ENCODE measurements at regions not wholly inside any gene's neighbourhood (a gene's known extent, or its start where the extent isn't known, plus 50 kb on each side); places are given as distances from the start of the nearest gene placed in this dataset.

- no peaks in the 10 kb centered on the region for H3K9me3 ChIP-seq (ENCODE audit: control insufficient read depth in 4 of 4, low read length in 3 of 4)
- H3K27ac ChIP-seq (ENCODE audit: low read depth in 1 of 2, low read length in 2 of 2) = no peak overlapping the region
- peaks cover 0 to 2% (median 0%) of the 10 kb centered on the region in 4 donors for H3K4me1 ChIP-seq (ENCODE audit: control insufficient read depth in 4 of 4, insufficient read depth in 4 of 4, low read length in 3 of 4)
- H3K36me3 ChIP-seq (ENCODE audit: control insufficient read depth in 4 of 4, insufficient read depth in 3 of 4, low read depth in 1 of 4, low read length in 3 of 4) = no peaks in the 10 kb centered on the region
- no peak overlapping the region for H3K4me3 ChIP-seq (ENCODE audit: low read depth in 1 of 3, low read length in 3 of 3)
- no peak for DNase-seq (ENCODE audit: low spot score)
- TF ChIP-seq RAD21 (IDR thresholded peaks at IDR 0.05) (no peak), HNF4G (IDR thresholded peaks at IDR 0.05) (no peak), REST (IDR thresholded peaks at IDR 0.05) (no peak), FOXA2 (IDR thresholded peaks at IDR 0.05) (no peak)
- no peak overlapping the region for H3K9ac ChIP-seq (ENCODE audit: low read depth in 1 of 2, low read length in 2 of 2)
- WGBS = 86% methylated on average over 8 of the region's 8 CpGs
- H3K27me3 ChIP-seq (ENCODE audit: control insufficient read depth in 4 of 4, insufficient read depth in 4 of 4, low read length in 3 of 4) = no peaks in the 10 kb centered on the region
These were observed 60.3 kb upstream of the FNDC3B start for GRCh38 chr3:171979081-171979480.

GRCh38 chr3:171980578-171981270 lies 58.7 kb upstream of the FNDC3B start:
- Histone ChIP-seq H3K27ac (ENCODE audit: low read depth in 1 of 2, low read length in 2 of 2) (no peak overlapping the region), H3K27me3 (ENCODE audit: control insufficient read depth in 4 of 4, insufficient read depth in 4 of 4, low read length in 3 of 4) (no peaks in the 10 kb centered on the region), H3K4me3 (ENCODE audit: low read depth in 1 of 3, low read length in 3 of 3) (no peak overlapping the region), H3K9me3 (ENCODE audit: control insufficient read depth in 4 of 4, low read length in 3 of 4) (no peaks in the 10 kb centered on the region), H3K4me1 (ENCODE audit: control insufficient read depth in 4 of 4, insufficient read depth in 4 of 4, low read length in 3 of 4) (no peaks in the 10 kb centered on the region), H3K36me3 (ENCODE audit: control insufficient read depth in 4 of 4, insufficient read depth in 3 of 4, low read depth in 1 of 4, low read length in 3 of 4) (no peaks in the 10 kb centered on the region), H3K9ac (ENCODE audit: low read depth in 1 of 2, low read length in 2 of 2) (no peak overlapping the region)
- 77% methylated on average over 2 of the region's 2 CpGs for WGBS
- TF ChIP-seq JUND (IDR thresholded peaks at IDR 0.05) (no peak), HNF4A (conservative IDR thresholded peaks at IDR 0.05) (no peak), CTCF (IDR thresholded peaks at IDR 0.05; ENCODE audit: low read depth, low read length, missing input control) (no peak), YY1 (IDR thresholded peaks at IDR 0.05) (no peak)
- no peak for DNase-seq (ENCODE audit: low spot score)

- WGBS = 87% methylated on average over 1 of the region's 1 CpG
- Histone ChIP-seq H3K27ac (ENCODE audit: low read depth in 1 of 2, low read length in 2 of 2) (no peak overlapping the region), H3K4me3 (ENCODE audit: low read depth in 1 of 3, low read length in 3 of 3) (no peak overlapping the region), H3K27me3 (ENCODE audit: control insufficient read depth in 4 of 4, insufficient read depth in 4 of 4, low read length in 3 of 4) (no peaks in the 10 kb centered on the region), H3K36me3 (ENCODE audit: control insufficient read depth in 4 of 4, insufficient read depth in 3 of 4, low read depth in 1 of 4, low read length in 3 of 4) (no peaks in the 10 kb centered on the region), H3K9me3 (ENCODE audit: control insufficient read depth in 4 of 4, low read length in 3 of 4) (no peaks in the 10 kb centered on the region), H3K9ac (ENCODE audit: low read depth in 1 of 2, low read length in 2 of 2) (no peak overlapping the region), H3K4me1 (ENCODE audit: control insufficient read depth in 4 of 4, insufficient read depth in 4 of 4, low read length in 3 of 4) (no peaks in the 10 kb centered on the region)
- no peak for DNase-seq (ENCODE audit: low spot score)
- no peak for TF ChIP-seq YY1 (IDR thresholded peaks at IDR 0.05)
- TF ChIP-seq NR2F2 (IDR thresholded peaks at IDR 0.05) = no peak
- no peak for TF ChIP-seq MAX (IDR thresholded peaks at IDR 0.05)
- no peak for TF ChIP-seq RAD21 (IDR thresholded peaks at IDR 0.05)
- no peak for TF ChIP-seq CTCF (IDR thresholded peaks at IDR 0.05; ENCODE audit: low read depth, low read length, missing input control)
- TF ChIP-seq REST (IDR thresholded peaks at IDR 0.05) = no peak
- no peak for TF ChIP-seq GABPA (IDR thresholded peaks at IDR 0.05 in 1 of 2, conservative IDR thresholded peaks at IDR 0.05 in 1 of 2)
- no peak for TF ChIP-seq SP1 (IDR thresholded peaks at IDR 0.05)
- TF ChIP-seq FOXA1 (IDR thresholded peaks at IDR 0.05) = no peak
These were observed 58.1 kb upstream of the FNDC3B start for GRCh38 chr3:171981271-171981605.
